ENCODE measurements at regions not wholly inside any gene's neighbourhood (a gene's known extent, or its start where the extent isn't known, plus 50 kb on each side); places are given as distances from the start of the nearest gene placed in this dataset.

DNA sequence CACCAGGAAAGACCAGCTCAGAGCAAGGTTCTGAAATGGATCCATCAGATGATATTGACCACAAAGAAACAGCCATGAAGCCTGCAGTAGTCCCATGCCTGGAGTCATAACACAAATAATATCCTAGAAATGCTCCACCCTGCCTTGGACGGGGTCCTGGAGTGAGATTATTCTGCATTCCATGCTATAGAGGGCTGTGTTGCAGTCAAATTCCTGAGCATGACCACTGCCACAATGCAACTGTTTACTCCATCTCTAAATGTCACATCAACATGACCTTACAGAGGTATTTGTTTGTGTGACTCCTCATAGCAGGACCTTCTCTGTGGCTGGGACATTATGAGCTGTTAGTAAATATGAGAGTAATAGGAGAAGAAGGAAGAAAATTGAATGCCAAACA lies 257.5 kb upstream of the TCF21 start:
- DNase-seq (ENCODE audit: low spot score) = no peak

DNA sequence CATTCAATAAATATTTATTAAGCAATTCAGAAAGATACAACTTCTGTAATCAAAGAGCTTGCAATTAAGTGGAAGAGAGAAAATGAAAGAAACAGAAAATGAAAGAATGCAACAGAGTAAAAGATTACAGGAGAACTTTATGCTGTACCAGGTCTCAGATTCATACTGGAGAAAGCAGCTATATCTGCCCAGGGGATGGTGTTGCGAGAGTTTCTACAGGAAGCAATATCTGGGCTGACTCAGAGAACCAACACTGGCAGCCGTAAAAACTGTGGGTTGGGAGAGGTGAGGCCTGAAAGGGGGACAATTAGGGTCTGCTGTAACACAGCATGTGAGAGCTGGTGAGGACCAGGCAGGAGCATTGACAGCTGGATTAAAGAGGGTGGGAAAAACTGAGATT lies 256.7 kb upstream of the TCF21 start:
- no peak for DNase-seq (ENCODE audit: low spot score)

DNA sequence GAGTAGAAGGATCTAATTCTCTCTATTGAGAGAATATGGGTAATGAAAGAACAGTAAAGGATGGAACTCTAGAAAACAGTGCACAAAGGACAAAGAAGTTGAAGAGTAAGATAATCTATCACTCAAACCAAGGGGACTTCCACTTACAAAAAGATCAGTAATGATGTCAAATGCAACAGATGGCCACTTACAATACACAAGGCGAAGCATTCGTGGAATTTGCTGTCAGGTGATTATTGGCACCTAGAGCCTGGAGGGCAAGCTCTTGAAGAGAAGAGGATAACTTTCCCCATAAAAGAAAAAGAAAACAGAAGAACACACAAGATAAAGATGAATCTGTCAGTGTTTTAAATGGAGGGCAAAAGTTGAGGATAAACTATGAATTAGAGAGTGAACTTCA lies 256.0 kb upstream of the TCF21 start:
- no peak for DNase-seq (ENCODE audit: low spot score)

DNA sequence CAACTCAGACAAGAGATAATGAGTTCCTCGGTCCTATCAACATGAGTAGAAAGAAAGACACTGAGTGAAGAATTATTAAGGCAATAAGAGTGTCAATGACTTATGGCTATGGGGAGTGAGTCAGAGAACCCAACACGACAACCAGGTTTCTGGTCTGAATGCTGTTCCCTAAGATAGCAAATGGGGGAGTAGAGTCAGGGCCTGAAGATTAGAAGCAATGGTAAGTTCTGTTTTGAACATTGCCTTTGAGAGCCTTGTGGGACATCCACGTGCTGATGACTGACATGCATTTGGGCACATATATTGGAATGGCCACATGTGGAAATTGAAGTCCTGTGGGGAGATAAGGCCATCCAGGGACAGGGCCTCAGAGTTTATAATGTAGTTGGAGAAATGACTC lies 254.4 kb upstream of the TCF21 start:
- DNase-seq (ENCODE audit: low spot score) = no peak

GRCh38 chr6:133635447-133635846 lies 253.5 kb upstream of the TCF21 start:
- no peak for DNase-seq (ENCODE audit: low spot score)

GRCh38 chr6:133637436-133637835 lies 251.5 kb upstream of the TCF21 start:
- no peak for DNase-seq (ENCODE audit: low spot score)

- DNase-seq (ENCODE audit: low spot score) = no peak
Measured at GRCh38 chr6:133637874-133638273, 251.0 kb upstream of the TCF21 start.

GRCh38 chr6:133641104-133641503 lies 247.8 kb upstream of the TCF21 start:
- no peak for DNase-seq (ENCODE audit: low spot score)

GRCh38 chr6:133644548-133644891 lies 244.4 kb upstream of the TCF21 start:
- DNase-seq (ENCODE audit: low spot score) = no peak

- no peak for DNase-seq (ENCODE audit: low spot score)
Measured at GRCh38 chr6:133644892-133645619, 243.9 kb upstream of the TCF21 start.

DNA sequence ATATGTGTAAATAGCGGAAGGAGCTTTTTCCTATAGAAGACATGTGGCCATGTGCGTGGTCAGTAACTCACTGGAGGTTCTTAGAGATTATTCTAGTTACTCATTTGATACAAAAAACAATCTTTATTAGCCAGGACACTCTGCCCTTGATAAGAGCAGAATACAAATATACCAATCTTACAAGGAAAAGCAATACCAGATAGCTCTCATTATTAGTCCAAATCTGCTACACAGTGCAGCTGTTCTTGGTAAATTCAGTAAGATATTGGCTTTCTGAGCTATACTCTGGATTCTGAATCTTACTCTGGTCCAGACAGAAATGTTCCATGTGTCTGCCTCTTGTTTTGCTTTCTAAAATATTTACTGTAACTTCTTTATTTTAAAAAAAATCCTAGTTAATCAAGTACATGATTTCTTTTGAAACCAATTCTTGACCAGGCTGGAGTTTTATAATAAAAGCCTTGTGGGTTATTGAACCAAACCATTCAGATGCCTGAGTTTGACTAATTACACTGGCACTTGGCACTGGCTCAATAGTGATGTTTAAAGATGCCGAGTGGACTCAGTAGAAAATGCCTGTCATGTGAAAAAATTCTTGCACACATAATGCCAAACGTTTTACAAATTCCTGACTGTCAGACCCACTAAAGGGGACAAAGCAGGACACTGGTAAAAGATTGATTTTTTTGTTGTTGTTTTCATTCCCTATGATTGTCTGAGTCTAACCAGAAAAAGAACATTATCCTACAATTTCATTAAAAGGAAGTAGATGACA lies 242.8 kb upstream of the TCF21 start:
- DNase-seq (ENCODE audit: low spot score) = no peak

GRCh38 chr6:133648581-133648980 lies 240.3 kb upstream of the TCF21 start:
- DNase-seq (ENCODE audit: low spot score) = no peak

GRCh38 chr6:133671376-133671775 lies 217.5 kb upstream of the TCF21 start:
- DNase-seq (ENCODE audit: low spot score) = no peak

DNA sequence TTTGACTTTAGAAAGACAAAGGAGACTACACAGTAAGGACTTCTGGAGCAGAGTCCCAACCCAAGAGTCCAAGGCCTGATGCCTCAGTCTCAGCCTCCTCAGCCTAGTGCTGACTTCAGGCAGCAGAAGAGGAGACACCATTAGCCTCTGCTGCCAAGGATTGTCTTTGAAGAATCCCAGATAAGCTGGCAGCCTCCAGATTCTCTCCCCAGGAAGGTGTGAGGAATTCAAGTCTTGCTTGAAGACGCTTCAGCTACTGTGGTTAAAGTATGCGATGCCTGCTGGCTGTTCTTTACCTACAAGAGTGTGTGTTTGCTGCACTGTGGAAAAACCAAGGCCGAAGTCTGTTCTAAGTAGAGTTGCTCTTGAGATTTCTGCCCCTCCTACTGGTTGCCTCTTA lies 215.9 kb upstream of the TCF21 start:
- no peak for DNase-seq (ENCODE audit: low spot score)

- no peak for DNase-seq (ENCODE audit: low spot score)
Measured at GRCh38 chr6:133674661-133675060, 214.3 kb upstream of the TCF21 start.

DNA sequence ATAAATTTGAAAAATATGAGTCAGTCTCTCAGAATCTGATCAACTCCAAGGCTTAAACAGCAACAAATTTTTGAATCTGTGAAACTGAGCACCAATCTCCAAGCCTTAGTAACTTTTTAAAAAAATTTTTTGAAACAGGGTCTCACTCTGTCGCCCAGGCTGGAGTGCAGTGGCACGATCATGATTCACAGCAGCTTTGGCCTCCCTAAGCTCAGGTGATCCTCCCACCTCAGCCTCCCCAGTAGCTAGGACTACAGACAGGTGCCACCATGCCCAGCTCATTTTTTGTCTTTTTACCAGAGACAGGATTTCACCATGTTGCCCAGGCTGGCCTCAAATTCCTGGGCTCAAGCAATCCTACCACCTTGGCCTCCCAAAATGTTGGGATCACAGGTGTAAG lies 207.9 kb upstream of the TCF21 start:
- DNase-seq (ENCODE audit: low spot score) = no peak

- no peak for DNase-seq (ENCODE audit: low spot score)
Measured at GRCh38 chr6:133681891-133682290, 207.0 kb upstream of the TCF21 start.

GRCh38 chr6:133682506-133683307 lies 206.2 kb upstream of the TCF21 start:
- DNase-seq (ENCODE audit: low spot score) = no peak

GRCh38 chr6:133683308-133683580 lies 205.7 kb upstream of the TCF21 start:
- no peak for DNase-seq (ENCODE audit: low spot score)

- DNase-seq (ENCODE audit: low spot score) = no peak
Measured at GRCh38 chr6:133683606-133684005, 205.3 kb upstream of the TCF21 start.

GRCh38 chr6:133688705-133689492 lies 200.0 kb upstream of the TCF21 start:
- DNase-seq (ENCODE audit: low spot score) = no peak

DNA sequence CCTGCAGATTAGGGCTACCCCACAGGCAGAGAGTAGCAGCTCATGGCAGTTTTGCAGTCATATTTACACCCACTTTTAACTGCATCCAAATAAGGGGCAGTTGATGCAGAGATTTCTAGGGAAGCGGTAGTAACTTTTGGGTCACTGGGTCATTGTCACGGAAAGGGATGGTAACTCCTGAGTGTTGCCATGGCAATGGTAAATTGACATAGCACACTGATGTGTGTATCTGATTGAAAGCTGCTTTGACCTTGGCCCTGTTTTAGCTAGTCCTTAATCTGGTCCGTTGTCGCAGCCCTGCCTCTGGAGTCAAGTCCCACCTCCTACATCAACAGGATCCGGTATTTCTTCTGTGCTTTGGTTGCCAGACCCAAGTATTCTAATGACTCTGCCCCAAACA lies 199.1 kb upstream of the TCF21 start:
- no peak for DNase-seq (ENCODE audit: low spot score)

All from RKO (cell line).